GM18867 (cell line): ENCODE measurements at regions not wholly inside any gene's neighbourhood (a gene's known extent, or its start where the extent isn't known, plus 50 kb on each side); places are given as distances from the start of the nearest gene placed in this dataset.
"Not testable (repeated sequence)": the region's sequence is repeated elsewhere in the genome, so short reads cannot be mapped to it uniquely, and the experiment has no call there.

ENCODE experiments used
- ATAC-seq: cut with Tn5 transposase; IDR thresholded peaks from one replicate; pipeline ENCODE4 v1.9.1; 2021; ENCODE audit warnings: mild to moderate bottlenecking, moderate library complexity; ENCODE audit not compliant: unreplicated experiment

GRCh38 chr1:244316986-244317655 lies 134.6 kb downstream of the ADSS2 start:
- no peak for ATAC-seq

- ATAC-seq = no peak
Observed at GRCh38 chr1:244318078-244318477, 133.6 kb downstream of the ADSS2 start.

- no peak for ATAC-seq
Observed at GRCh38 chr1:244318512-244318911, 133.2 kb downstream of the ADSS2 start.

DNA sequence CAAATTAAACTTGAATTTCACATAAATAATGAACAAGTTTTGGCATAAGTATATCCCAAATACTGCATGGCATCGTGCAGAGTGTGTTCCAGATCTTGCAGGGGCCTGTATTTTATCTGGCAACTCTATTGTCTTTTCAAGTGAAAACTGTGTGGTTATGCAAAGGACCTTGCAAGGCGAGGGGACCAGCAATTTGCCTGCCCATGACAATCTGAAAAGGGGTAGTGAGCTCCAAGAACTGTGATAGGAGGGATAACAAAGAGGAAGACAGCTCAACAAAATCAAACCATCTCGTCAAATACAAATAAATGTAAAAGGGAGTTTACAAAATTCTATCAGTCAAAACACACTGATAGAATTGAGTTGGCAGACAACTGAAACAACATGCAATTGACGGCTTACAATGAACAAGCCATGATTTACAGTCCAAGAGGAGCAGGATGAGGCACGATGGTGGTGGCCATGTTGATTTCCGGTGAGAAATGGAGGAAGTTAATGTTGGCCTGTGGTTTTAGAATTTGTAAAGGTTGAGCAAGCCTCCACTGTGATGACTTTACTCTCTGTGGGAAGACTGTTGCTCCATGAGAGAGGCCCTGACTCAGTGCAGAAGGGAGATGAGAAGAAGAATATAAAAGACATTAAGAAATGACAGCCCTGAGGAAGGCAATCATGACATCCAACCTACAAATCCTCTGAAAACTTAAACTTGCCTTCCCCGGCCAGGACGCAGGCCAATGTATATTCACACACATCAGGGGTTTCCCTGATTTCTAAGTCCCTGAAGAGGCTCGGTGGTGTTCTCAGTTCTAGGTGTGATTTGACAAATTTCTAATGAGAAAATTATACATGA lies 132.2 kb downstream of the ADSS2 start:
- ATAC-seq = peak; percentile 77

GRCh38 chr1:244322181-244322580 lies 129.5 kb downstream of the ADSS2 start:
- ATAC-seq = no peak

DNA sequence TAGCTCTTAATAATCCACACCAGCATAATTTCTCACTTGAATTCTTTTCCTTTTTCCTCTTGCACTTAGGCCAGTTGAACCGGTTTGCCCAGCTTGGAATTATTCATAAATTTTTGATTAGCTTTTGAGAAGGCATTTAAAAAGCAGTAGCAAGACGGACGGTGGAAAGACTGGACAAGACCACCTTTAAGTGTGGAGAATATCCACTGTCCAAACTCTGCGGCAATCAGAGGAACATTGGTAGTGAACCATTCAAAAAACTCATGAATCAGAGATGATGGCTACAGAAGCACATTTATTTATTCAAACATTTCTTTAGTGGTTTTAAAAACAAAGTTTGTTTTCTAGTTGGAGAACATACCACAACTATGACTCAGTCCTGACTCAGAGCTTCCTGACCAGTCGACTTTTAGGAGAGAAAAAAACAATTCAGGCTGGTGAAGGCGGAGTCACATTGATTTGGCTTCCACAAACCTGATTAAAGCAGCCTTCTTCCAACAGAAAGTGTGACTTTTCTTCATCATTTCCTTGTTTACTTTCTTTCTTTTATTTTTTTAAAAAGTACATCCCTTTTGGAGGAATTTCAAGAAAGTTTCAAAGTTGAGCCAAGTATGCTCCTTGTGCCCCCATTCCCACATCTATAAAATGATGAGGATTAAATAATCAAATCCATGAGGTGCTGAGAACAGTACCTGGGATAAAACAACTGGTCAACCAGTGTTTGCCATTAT lies 128.8 kb downstream of the ADSS2 start:
- no peak for ATAC-seq

DNA sequence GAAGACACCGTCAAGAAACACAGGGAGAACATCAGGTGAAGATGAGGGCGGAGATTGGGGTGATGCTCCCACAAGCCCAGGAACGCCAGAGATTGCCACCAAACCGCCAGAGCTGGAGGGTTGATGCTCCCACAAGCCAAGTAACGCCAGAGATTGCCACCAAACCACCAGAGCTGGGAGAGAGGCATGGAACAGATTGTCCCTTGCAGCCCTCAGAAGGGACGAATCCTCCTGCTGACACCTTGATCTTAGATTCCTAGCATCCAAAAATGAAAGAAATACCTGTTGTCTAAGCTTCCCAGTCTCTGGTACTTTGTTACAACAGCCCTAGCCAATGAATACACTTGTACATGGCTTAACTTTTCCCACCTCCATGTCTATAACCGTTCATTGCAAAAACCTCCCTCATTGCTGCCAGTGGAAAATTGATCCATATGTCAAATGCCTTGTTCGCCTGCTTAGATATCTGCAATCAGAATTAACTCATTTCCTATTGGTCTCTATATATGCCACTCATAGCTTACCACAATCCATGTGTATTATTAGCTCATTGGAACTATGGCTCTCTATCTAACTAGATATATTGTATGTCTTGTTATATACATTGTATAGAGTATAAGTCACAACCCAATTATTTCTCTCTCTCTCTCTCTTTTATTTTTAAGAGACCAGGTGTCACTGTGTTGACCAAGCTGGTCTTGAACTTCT lies 127.4 kb downstream of the ADSS2 start:
- ATAC-seq = no peak

DNA sequence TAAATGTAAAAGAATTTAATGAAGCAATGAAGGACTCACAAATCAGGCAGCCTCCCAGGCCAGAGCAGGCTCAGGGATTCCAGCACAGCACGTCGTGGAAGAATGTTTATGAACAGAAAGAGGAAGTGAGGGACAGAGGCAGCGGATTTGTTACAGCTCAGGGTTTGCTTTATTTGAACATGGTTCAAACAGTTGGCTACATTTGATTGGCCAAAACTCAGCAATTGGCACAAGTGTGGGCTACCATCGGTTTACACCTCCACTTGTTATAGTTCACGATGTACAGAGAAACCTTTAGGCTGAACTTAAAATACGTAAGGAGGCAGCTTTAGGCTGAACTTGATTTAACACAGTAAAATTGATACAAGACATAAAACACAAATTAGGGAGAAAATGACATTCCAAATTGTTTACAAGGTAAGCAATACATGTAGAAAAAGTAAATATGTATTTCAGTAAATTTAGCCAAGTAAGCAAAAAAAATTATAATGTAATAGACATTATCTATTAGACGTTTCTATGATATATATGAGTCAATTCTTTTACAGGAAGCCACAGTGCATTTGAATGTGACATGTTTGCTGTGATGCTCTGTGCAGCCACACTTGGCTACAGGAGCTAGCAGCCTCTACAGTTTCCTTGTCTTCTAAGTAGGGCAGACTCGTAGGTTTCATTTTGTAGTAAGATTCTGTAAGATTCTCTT lies 126.5 kb downstream of the ADSS2 start:
- ATAC-seq = peak; percentile 80

- ATAC-seq = no peak
Observed at GRCh38 chr1:244326757-244327156, 125.0 kb downstream of the ADSS2 start.

DNA sequence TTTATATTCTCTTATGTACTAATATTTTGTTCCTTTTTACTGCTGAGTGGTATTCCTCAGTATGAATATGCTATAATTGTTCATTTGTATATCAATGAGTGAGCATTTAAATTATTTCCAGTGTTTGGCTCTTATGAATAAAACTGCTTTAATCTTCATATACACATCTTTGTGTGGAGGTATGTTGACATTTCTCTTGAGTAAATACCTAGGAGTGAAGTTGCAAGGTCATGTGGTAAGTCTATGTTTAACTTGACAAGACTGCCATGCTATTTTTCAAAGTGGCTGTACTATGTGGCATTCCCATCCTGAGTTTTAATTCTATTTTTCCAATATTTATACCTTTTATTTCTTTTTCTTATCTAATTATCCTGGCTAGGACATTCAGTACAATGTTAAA lies 124.2 kb downstream of the ADSS2 start:
- no peak for ATAC-seq

DNA sequence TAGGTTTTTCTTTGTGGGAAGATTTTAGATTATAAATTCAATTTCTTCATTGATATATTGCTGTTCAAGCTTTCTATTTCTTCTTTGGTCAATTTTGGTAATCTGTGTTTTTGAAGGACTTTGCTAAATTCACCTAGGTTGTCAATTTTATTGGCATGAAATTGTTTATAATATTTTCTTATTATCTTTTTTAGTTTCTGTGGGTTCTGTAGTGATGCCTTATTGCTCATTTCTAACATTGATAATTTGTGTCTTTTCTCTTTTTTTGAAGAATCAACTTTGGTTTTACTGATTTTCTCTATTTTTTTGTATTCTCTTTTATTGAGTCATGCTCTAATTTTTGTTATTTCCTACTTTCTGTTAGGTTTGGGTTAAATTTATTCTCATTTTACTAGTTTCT lies 123.2 kb downstream of the ADSS2 start:
- no peak for ATAC-seq

DNA sequence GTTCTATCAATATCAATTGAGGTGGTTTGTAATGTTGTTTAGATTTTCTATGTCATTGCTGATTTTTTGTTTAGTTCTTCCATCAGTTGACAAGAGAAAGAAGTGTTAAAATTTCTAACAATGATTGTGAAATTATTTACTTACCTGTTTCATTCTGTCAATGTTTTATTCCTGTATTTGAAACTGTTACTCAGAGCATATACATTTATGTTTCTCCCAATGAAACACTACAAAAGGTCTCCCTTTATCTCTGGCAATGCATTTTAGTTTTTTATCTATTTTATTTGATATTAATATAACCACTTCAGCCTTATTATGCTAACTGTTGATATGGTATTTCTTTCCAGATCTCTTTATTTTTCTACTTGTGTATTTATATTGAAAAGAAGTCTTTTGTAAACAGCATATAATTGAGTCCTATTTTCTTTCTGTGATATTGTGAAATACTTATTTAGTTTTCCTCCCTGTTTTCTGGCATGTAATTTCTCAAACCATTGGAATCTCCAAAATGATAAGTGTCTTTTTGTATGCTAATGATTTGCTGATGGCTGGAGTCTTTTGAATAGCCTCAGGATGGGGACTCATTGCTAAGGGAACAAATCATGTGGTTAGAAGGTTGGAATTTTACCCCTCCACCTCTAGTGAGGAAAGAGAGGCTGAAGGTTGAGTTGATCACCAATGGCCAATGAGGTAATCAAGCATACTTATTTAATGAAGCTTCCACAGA lies 122.0 kb downstream of the ADSS2 start:
- ATAC-seq = no peak

DNA sequence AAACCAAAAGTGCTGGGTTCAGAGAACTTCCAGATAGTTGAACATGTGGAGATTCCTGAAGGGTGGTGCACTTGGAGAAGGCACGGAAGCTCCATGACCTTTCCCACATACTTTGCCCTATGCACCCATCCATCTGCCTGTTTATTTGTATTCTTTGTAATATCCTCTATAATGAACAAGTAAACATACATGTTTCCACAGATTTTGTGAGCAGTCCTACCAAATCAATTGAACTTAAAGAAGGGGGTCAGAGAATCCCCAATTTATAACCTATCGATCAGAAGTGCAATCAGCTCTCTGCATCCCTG lies 121.4 kb downstream of the ADSS2 start:
- ATAC-seq = no peak

- ATAC-seq = not testable (repeated sequence)
Observed at GRCh38 chr1:244332761-244333160, 118.9 kb downstream of the ADSS2 start.

- not testable (repeated sequence) for ATAC-seq
Observed at GRCh38 chr1:244334315-244334714, 117.4 kb downstream of the ADSS2 start.

DNA sequence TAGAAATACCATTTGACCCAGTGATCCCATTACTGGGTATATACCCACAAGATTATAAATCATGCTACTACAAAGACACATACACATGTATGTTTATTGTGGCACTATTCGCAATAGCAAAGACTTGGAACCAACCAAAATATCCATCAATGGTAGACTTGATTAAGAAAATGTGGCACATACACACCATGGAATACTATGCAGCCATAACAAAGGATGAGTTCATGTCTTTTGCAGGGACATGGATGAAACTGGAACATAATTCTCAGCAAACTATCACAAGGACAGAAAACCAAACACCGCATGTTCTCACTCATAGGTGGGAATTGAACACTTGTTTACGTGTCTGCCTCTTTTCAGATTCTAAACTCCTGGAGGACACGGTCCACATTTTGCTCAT lies 116.9 kb downstream of the ADSS2 start:
- ATAC-seq = not testable (repeated sequence)

- no peak for ATAC-seq
Observed at GRCh38 chr1:244335456-244335855, 116.3 kb downstream of the ADSS2 start.

DNA sequence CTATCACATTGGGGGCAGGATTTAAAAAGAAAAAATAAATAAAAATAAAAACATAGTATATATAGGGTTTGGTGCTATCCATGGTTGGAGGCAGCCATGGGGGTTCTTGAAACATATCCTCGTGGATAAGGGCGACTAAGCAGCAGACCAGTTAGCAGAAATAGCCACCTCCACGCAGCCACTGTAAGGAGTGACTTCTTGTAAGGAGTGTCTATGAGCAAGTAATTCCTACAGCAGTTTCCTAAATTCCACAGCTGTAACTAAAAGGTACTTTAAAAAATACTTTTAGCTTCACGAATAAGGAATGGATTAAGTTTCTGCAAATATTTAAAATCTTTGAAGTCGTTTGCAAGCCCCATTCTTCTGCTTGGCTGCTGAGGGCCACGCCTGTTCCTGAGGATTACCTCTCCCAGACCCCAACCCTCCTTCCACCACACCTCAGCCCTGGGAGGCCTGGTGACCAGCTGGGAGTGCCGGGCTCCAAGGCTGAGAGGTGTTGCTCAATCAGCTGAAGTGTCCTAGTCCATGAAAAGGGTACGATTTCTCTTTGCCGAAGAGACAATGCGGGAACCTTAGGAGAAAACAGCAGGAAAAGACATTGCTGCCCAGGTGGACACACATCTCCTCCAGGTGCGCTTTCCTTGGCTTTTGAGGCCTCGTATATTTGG lies 115.3 kb downstream of the ADSS2 start:
- no peak for ATAC-seq

DNA sequence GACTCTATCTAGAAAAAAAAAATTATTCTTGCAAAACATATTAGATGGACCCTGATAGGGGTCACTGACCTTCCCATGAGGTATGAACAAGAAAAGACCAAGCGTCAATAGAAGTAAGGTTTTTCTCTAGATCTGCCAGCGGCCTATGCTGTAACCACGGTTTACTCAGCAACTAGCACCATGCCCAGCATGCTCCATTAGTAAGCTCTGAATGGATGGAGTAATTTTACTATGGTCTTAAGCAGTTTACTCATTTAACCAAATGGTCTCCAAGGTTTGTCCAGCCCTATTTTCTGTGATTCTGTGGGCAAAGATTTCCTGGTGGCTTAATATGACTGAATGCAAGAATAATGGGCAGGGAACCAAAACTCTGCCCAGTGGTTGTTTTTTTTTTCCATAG lies 113.9 kb downstream of the ADSS2 start:
- ATAC-seq = no peak
